AG04449 (cell line): ENCODE measurements at regions not wholly inside any gene's neighbourhood (a gene's known extent, or its start where the extent isn't known, plus 50 kb on each side); places are given as distances from the start of the nearest gene placed in this dataset.

ENCODE experiments used
- CTCF ChIA-PET: fragments of 350-600 bp; formaldehyde crosslinking; extraction: SDS; loops from one replicate; lab custom pipeline; 2021; ENCODE audit warnings: antibody characterized with exemption; lab: Yijun Ruan, JAX
- POLR2A ChIA-PET: fragments of 400-600, 350-600 bp; formaldehyde crosslinking; extraction: SDS; loops from one replicate; lab custom pipeline; 2020; ENCODE audit warnings: antibody characterized with exemption, inconsistent platforms; lab: Yijun Ruan, JAX
- DNase-seq: peaks from one replicate; pipeline ENCODE4 v3.0.0-alpha.2; 2010; ENCODE audit warnings: low read depth, low spot score
- H3K4me3 ChIP-seq: 2 replicates; pipeline ENCODE4 v1.5.1; 2011; ENCODE audit warnings: low read depth, mild to moderate bottlenecking, control low read depth, low read length
- TF ChIP-seq, protein P1 (sequence below): IDR thresholded peaks from one replicate; pipeline ENCODE4 v1.5.1; 2011; ENCODE audit warnings: mild to moderate bottlenecking, moderate library complexity, low read length, control low read depth, inconsistent platforms; ENCODE audit not compliant: insufficient read depth; ENCODE audit errors: missing control alignments

GRCh38 chr20:20938599-20938998, 167.6 kb downstream of the LINC00237 start:
- CTCF ChIA-PET: no interaction called here
- H3K4me3 ChIP-seq: no peak overlapping the region
- no peak for DNase-seq
- POLR2A ChIA-PET: no interaction called here
- TF ChIP-seq, protein P1, sequence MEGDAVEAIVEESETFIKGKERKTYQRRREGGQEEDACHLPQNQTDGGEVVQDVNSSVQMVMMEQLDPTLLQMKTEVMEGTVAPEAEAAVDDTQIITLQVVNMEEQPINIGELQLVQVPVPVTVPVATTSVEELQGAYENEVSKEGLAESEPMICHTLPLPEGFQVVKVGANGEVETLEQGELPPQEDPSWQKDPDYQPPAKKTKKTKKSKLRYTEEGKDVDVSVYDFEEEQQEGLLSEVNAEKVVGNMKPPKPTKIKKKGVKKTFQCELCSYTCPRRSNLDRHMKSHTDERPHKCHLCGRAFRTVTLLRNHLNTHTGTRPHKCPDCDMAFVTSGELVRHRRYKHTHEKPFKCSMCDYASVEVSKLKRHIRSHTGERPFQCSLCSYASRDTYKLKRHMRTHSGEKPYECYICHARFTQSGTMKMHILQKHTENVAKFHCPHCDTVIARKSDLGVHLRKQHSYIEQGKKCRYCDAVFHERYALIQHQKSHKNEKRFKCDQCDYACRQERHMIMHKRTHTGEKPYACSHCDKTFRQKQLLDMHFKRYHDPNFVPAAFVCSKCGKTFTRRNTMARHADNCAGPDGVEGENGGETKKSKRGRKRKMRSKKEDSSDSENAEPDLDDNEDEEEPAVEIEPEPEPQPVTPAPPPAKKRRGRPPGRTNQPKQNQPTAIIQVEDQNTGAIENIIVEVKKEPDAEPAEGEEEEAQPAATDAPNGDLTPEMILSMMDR: no peak

DNA sequence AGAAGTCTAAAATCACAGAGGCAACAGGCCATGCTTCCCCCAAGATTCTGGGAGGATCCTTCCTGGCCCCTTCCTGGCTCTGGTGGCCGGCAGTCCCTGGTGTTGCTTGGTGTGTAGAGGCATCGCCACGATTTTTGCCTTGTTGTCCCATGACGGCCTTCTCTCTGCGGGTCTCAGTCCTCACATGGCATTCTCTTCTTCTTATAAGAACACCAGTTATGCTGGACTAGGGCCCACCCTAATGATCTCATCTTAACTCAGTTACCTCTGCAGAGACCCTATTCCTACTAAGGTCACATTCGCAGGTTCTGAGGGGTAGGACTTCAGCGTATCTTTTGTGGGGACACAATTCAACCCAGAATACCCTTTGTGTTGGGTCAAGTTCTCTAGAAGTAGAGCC, 168.0 kb downstream of the LINC00237 start:
- ChIA-PET POLR2A (no interaction called here), CTCF (no interaction called here)
- H3K4me3 ChIP-seq: no peak overlapping the region
- TF ChIP-seq, protein P1: no peak
- DNase-seq: no peak

GRCh38 chr20:20933142-20933958, 172.8 kb downstream of the LINC00237 start:
- H3K4me3 ChIP-seq: no peak overlapping the region
- POLR2A ChIA-PET: no interaction called here
- TF ChIP-seq, protein P1: no peak
- DNase-seq: no peak
- CTCF ChIA-PET: no interaction called here

DNA sequence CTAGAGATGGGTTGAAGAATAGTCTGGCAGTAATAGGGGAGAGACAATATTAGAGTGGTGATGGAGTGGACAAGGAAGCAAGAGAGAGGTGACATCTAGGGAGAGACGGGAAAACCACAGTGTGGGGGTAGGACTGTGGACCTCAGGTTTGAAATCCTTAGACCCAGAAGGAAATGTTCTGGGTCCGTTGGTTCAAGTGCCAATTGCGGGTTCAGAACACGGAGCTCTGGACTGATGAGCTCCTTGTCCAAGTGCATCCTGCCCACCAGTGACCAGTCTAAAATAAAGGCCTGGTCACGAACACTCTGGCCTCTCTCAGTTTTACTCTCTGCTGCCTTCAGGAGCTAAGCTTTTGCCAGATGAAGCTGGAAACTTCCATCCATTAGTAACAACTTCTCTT, 174.0 kb downstream of the LINC00237 start:
- CTCF ChIA-PET: no interaction called here

DNA sequence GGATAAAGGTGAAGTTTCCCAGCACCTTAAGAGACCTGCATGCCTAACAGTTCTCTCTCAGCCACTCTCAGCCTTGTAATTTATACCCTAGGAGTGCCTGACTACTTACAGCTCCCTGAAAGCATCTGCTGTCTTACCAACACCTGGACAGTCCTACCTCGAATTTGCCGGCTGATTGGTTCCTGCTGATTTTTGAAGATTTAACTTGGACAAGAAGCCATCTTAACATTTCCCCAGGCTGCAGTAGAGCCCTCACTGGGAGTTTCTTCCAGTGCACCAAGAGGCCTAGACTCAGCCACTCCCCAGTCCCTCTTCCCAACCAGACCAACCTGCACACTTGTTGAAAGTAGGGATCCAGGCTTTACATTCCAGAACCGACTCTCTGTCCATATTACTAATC, 174.5 kb downstream of the LINC00237 start:
- H3K4me3 ChIP-seq: no peak overlapping the region
- CTCF ChIA-PET: no interaction called here
- POLR2A ChIA-PET: no interaction called here
- no peak for DNase-seq
- TF ChIP-seq, protein P1: no peak

More for the DNA sequence above, 174.0 kb downstream of the LINC00237 start:
- no peak overlapping the region for H3K4me3 ChIP-seq
- no peak for DNase-seq
- TF ChIP-seq, protein P1: no peak
- POLR2A ChIA-PET: no interaction called here

DNA sequence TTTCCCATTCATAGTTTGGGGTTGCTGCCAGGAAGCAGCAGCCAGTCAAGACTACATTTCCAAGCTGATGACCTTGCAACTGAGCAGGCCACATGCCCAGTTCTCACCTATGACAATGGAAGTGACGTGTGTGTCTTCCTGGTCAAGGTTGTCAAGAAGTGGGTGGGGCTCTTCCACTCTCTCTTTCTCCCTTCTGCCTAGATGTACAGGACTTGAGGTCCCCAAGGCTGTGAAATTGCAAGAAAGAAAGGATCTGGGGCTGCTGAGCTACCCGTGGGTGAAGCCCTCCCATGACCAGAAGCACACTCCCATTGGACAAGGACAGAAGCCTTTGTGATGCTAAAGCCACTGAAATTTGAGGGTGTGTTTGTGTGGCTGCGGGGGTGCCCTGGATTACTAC, 175.1 kb downstream of the LINC00237 start:
- POLR2A ChIA-PET: no interaction called here
- CTCF ChIA-PET: no interaction called here
- no peak overlapping the region for H3K4me3 ChIP-seq
- no peak for DNase-seq
- TF ChIP-seq, protein P1: no peak
